CD4-positive, alpha-beta T cell treated with Interleukin-17A for 1 hour (primary cell): ENCODE measurements at regions not wholly inside any gene's neighbourhood (a gene's known extent, or its start where the extent isn't known, plus 50 kb on each side); places are given as distances from the start of the nearest gene placed in this dataset.
A peak's percentile ranks its signal among the peaks of the same experiment; 100 is the strongest.
"Not testable (repeated sequence)": the region's sequence is repeated elsewhere in the genome, so short reads cannot be mapped to it uniquely, and the experiment has no call there.

Experiments
- DNase-seq: peaks from one replicate; pipeline ENCODE4 v3.0.0-alpha.2; 2020

DNA sequence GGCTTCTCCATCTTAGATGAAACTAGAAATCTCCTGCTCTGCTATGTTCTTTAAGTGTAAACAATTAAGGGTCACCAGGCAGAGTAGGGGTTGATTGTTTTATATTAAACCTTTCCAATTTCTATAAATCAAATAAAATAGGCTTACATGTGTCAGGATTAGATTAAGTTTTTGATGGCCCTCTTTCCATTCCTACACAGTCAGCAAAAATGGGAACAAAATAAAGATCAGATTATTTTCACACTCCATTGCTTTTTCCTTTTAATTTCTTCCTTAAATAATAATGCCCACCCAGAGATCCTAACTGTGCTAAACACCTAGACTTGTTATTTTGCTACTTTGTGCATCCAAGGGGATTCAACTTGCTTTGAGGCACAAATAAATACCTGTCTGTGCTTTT, 381.4 kb upstream of the MAGEB16 start:
- DNase-seq, result no peak

DNA sequence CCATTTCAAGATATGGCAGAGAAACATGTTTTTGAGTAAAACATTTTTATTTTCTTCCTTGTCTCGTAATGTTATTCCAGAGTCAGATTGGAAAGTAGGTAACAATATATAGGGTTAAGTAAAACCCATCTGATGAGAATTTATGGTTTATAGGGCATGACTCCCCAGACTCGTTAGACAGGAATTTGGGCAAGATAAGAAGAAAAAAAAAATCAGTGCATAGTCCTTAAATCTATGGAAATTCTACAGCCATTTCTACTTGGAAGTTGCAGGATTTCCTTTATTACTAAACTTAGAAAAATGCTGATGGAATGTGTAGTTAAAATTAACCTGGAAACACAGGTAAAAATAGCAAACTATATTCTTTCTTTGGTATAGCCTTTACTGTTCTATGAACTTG, 366.1 kb upstream of the MAGEB16 start:
- DNase-seq, result no peak

DNA sequence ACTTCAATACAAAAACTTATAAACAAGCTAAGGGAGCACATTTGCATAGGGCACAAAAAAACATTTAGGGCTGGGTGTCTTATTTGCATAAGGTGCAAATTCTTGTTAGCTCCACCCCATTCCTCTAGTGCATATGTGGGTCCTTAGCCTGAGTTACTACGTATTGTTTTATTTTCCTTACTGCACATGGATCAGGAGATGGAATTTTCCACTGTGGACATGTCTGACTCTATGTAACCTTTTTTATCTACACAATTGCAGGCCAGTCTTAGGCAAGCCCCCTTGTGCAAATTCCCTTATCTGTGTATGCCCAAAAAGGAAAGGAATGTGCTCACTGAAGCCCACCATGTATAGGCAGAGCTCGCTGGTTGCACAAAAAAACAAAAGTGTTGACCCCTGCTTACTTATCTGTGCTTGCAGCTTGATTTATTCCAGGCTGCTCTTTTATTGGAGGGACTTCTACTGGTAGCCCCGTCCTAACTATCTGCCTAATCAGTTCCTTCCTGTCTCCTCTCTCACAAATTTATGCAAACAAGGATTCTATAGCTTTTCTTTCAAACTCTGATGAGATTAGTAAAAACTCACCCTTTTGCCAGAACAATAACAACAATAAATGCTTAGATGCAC, 359.0 kb upstream of the MAGEB16 start:
- DNase-seq, result no peak

DNA sequence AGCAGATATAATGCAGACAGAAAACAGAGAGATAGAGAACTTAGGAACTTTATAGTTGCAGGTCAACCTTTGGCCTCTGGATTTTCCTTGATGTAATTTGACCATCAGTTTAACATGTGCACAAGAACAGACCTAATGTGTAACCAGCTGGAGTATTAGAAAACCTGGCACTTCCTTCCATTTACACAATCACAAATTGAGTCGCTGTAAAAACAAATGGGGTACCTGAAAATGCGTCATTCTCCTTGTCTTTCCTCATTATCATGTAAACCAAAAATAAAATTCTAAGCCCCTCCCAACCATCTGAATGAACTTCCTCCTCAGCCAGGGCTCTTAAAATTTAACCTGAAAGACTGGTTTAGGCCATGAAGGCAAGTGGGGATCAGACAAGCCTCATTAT, 358.4 kb upstream of the MAGEB16 start:
- DNase-seq, result no peak

DNA sequence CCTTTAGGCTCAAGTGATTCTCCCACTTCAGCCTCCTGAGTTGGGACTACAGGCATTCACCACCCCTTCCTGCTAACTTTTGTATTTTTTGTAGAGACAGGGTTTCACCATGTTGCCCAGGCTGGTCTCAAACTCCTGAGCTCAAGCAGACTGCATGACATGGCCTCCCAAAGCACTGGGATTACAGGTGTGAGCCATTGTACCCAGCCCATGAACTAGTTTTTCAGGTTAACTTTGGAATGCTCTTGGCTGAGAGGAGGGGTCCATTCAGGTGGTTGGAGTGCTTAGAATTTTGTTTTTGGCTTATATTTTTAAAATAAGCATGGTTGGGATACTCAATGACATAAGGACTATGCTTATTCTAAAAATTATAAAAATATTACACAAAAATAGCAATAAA, 355.7 kb upstream of the MAGEB16 start:
- DNase-seq, result no peak

DNA sequence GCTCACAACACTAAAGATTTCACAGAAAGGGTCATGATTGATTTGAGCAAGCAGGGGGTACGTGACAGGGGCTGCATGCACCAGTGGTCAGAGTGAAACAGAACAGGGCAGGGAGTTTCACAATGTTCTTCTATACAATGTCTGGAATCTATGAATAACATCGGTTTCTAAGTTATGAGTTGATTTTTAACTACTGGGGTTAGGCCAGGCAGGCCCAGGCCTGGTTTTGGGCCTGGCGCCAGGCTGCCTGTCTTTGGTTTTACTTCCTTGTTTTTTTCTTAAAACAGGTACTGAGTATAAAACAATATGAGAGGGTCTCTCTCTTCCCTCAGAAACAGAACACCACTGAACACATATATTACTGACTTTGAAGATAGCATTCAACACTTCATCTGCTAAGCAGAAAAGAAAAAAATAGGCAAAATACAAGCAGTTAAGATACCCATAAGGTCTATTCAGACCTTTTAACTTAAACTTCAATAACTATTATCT, 355.0 kb upstream of the MAGEB16 start:
- peak; percentile 1 for DNase-seq

DNA sequence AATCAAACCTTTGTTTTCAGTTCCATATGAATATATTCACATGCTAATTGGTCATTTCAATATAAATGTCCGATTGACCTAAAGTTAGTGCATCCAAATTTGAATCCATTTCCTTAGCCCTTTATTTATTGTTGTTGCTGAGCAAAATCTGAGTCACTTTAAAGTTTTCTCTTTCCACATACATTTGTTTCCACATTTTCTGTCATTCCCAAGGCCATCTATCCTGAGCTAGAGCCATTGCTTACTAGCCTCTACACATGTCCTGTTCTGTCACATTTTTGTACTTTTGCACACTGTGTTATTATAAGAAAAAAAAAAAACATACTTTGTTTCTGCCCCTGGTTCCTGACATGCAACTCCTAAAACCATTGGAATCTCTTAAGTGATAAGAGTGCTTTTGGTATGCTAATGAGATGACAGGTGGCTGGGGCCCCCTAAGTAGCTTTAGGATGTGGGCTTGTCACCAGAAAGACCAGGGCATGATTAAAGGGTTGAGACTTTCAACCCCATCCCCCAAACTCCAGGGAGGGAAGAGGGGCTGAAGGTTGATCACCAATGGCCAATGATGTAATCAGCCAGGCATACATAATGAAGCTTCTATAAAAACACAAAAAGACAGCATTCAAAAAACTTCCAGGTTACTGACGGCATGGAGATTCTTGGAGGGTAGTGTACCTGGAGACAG, 353.3 kb upstream of the MAGEB16 start:
- DNase-seq, result no peak

DNA sequence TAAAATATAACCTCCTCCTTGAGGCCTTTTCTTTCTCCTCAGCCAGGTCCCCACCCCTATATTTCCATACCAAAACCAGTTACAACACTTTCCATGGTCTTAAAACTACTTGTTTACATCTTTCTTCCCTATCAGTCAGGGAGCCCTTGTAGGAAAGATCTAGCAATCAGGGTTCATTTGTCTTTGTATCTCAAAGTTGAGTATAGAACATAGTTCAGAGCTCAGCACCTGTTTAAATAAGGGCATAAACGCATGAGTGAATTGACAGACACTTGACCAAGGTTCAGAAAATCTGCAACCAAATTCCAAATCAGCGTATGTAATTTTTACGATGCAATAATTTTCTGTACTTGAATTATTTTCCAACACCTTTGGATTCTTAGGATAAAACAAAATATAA, 352.2 kb upstream of the MAGEB16 start:
- DNase-seq, result no peak

DNA sequence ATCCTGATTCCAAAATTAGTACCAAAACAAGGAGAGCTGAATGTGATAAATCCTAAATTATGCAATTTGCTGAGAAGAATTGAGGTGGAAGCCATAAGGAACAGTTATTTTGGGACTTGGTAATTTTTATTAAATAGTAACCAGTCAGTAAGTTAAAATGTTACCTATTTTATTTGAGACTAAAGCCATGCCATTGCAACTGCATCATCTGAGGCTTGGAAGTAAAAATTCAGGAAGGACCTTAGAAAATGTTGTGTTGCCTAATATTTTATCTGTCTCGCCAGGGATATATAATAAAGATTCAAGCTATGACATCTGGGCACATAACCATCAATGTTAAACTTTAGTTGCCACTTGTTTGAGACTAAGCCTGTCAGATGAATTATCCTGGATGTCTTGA, 341.3 kb upstream of the MAGEB16 start:
- no peak for DNase-seq

DNA sequence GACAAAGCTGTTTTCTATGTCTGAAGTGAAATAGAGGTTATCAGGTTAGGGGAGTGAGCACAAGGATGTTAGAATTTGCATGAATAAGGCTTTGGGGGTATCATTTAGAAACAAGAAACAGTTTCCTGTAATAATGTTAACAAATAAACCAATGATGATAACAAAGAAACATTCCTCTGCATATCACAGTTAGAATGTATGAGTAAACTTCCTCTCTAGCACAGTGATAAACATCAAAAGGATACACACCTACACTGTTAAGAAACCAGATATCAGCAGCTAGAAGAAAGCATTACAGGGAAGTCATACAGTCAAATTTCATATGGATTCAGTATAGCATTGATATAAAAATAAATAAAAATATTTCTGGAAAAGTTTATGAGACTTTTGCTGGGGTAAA, 340.0 kb upstream of the MAGEB16 start:
- no peak for DNase-seq

DNA sequence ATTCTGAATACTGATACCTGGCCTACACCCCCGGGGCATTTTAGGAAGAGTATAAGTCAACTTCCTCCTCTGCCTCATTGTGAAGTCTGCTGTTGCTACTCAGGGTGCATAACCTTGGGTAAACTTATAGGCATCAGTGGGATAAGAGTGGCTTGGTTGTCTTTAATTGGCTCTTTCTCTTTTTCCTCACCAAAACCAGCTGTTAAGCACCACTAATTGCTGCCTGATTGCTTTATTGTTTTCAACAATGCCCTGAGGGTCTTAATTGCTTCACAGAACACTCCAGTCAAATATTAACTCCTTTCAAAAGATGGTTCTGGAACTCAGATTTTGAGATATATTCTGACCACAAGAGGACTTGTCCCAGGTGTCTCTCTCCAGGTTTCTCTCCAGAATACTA, 337.0 kb upstream of the MAGEB16 start:
- no peak for DNase-seq

DNA sequence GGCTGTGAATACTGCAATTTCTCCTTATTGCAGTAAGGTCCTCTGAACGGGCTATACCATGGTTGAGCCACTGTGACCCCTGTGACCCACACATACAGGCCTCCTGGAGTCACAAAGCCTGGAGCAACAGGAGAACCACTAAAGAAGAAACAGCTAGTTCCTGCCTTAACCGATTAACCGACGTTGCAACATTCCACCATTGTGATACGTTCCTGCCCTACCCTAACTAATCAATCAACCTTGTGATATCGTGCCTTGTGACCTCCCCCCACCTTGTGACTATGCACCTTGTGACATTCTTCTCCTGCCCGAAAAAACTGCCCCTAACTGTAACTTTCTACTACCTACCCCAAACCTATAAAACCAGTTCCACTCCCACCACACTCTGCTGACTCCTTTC, 301.5 kb upstream of the MAGEB16 start:
- not testable (repeated sequence) for DNase-seq

DNA sequence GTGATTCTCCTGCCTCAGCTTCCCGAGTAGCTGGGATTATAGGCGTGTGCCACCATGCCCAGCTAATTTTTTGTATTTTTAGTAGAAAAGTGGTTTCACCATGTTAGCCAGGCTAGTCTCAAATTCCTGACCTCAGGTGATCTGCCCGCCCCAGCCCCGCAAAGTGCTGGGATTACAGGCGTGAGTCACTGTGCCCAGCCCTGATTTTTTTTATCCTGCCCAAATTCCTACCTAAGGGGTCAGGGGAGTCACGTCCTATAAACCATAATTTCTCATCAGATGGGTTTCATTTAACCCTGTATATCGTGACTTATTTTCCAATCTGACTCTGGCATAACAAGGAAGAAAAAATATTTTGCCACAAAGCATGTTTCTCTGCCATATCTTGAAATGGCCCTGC, 300.7 kb upstream of the MAGEB16 start:
- DNase-seq, result not testable (repeated sequence)

DNA sequence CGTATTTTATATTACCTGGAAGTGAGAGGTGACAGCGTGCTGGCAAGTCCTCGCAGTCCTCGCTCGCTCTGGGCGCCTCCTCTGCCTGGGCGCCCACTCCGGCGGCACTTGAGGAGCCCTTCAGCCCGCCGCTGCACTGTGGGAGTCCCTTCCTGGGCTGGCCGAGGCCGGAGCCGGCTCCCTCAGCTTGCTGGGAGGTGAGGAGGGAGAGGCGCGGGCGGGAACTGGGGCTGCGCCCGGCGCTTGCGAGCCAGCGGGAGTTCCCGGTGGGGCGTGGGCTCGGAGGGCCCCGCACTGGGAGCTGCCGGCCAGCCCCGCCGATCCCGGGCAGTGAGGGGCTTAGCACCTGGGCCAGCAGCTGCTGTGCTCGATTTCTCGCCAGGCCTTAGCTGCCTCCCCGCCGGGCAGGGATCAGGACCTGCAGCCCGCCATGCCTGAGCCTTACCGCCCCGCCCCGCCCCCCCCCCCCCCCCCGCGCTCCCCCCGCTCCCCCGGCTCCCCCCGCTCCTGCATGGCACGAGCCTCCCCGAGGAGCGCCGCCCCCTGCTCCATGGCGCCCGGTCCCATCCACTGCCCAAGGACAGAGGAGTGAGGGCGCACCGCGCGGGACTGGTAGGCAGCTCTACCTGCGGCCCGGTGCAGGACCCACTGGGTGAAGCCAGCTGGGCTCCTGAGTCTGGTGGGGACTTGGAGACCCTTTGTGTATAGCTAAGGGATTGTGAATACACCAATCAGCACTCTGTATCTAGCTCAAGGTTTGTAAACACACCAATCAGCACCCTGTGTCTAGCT, 298.9 kb upstream of the MAGEB16 start:
- DNase-seq, result no peak

DNA sequence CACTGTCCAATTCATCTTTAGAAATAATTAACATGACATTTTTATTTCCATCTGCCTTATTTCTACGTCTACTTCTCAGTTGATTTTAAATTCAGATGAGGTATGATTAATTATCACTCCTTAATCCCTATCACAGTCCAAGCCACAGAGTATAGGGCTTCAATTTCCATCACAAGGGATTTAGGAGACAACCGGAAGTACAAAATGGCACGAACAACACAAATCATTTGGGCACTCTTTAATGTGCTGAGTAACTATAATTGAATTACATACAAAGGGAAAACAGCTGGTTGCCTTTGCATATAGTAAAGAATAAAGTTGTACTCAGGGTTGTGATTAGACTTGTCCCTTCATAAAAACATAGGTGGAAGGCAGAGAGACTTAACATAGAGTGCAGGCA, 290.4 kb upstream of the MAGEB16 start:
- DNase-seq, result no peak

DNA sequence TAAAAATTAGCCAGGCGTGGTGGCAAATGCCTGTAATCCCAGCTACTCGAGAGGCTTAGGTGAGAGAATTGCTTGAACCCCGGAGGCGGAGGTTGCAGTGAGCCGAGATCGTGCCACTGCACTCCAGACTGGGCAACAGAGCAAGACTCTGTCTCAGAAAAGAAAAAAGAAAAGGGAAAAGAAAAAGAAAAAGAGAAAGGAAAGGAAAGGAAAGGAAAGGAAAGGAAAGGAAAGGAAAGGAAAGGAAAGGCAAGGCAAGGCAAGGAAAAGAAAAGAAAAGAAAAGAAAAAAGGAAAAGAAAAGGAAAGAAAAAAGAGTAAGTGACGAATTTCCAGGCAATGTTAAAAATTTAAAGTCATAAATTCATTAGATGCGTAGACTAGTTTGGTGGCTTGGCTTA, 250.1 kb upstream of the MAGEB16 start:
- not testable (repeated sequence) for DNase-seq

DNA sequence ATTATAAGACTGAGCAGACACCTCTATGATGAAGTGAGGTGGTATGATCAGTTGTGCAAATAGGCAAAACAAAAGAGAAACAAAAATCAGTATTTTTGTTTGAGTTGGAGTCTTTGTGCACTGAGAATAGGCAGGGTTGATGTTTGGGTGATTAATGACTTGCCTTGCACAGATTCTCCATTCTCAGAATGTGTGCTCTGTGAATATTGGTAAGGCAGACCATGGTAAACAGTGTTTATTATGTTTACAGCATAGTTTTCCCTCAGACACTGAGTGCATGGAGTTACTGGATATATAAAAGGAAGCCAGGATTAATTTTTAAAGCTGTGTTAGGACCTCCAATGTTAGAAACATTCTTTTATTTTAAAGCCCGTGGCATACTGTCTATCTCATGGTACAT, 240.2 kb upstream of the MAGEB16 start:
- no peak for DNase-seq

DNA sequence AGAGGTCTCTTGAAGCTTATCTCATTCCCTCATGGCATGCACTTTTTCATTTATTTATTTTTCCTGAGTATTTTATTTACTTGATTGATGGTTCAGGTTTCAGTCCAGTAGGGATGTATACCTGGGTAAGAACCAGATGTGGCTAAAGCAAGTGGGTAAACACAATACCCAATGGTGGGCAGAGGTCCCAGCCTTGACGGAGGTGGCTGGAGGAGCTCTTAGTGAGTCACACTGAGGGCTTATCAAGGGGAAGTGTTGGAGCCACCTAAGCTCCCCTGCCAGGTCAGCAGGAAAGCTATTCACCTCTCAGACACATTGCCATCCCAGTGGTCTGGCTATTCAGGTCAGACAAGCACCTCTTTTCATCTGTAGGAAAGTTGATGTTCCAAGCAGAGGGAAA, 236.2 kb upstream of the MAGEB16 start:
- no peak for DNase-seq

DNA sequence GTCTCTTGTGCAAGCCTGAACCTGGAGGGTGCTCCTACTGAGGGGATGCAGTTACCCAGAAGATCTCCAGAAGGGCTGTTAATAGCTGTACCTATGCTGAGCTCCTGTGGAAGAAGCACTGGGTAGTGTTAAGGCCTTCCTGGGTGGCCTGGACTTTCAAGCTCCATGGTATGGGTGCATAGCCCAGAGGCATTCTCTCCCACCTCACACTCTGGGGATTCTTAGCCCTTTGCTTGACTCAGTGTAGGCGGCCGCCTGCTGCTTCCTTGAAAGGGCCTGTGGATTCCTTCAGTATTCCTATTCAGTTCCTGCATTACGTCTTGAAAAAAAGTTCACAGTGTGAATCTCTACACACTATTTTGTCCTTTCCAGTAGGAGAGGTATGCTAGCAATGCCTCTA, 235.7 kb upstream of the MAGEB16 start:
- DNase-seq, result no peak

DNA sequence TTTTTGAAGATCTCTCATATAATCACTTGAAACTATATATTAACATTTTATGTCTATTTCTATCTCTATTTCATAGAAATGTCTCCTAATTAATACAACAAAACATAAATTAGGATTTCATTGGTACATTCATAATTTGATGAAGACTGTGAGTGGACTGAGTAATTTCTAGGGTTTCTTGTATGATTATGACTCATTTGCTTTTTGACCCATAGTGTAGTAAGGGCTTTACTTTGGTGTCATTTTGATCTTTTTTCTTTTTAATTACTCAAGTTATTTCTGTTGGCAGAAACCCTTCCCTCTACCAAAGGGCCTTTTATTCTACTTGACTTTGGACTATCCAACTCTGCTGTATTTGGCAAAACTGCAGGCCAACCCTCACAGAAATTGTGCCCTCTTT, 207.9 kb upstream of the MAGEB16 start:
- DNase-seq, result no peak

DNA sequence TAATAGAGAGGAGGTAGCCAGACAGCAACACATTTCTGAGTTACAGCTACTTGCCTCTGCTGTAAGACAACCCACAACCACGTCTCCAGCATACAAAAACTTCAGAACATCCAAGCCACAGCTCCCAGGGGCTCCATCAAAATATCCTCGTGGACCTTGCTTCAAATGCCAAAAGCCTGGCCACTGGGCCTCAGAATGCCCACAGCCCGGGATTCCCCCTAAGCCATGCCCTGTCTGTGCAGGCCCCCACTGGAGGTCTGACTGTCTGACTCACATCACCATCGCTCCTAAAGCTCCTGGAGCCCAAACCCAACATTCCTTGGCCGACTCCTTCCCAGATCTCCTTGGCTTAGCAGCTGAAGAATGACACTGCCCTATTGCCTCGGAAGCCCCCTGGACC, 186.6 kb upstream of the MAGEB16 start:
- not testable (repeated sequence) for DNase-seq

DNA sequence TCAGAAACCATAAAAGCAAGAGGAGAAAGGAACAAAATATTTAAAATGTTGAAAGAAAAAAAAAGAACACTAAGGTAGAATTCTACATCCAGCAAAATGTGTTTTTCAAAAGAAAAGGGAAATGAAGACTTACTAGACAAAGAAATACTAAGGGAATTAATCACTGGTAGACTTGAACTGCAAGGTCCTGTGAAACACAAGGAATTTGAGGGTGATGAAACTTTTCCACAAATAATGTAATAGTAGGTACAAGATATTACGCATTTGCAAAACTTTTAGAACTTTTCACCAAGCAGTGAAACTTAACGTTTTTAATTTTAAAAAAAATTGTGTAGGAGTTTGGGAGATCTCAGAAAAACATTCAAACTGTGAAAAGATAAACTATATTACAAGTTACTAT, 180.3 kb upstream of the MAGEB16 start:
- no peak for DNase-seq

DNA sequence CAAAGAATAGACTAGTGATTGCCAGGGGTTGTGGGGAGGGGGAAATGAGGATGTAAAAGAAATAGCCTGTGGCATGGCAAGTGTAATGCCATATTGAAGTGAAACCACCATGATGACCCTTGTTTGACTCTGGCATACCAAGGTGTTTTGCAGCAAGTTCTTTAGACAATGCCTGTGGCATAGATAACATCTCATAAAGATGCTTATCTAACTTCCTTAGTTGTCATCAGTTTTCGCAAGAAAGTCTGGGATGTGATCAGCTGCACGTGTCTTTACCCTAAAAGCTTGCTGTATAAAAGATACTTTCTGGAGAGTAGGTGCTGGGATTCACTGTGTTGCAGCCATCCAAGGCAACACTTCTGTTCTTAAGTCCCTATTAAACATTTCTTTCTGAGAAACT, 176.1 kb upstream of the MAGEB16 start:
- no peak for DNase-seq

DNA sequence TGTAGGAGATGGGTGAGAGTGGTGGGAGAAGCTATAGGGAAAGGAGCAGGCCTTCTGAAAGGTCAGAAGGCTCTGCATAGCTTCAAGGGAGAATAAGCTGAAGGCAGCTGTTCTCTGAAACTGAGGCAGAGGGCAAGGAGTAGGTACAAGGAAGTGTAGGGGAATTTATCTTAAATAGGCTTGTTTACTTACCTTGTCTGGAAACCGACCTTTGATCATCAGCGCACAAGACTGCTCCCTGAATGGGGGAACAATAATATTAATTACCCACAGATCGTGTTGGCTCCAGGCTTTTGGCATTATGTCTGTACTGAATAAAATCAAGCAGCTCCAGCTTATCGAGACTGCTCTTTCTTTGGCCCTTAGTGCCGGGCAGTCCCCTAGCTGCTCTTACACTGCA, 175.5 kb upstream of the MAGEB16 start:
- no peak for DNase-seq
